Hindlimb muscle (tissue), 1 donor: ENCODE measurements at regions not wholly inside any gene's neighbourhood (a gene's known extent, or its start where the extent isn't known, plus 50 kb on each side); places are given as distances from the start of the nearest gene placed in this dataset.
"Not testable (repeated sequence)": the region's sequence is repeated elsewhere in the genome, so short reads cannot be mapped to it uniquely, and the experiment has no call there.

Experiments
- DNase-seq: peaks from one replicate; pipeline ENCODE4 v3.0.0-alpha.2; 2013

- DNase-seq = no peak
These were observed 161.7 kb downstream of the SPTSSA start for GRCh38 chr14:34300330-34300729.

GRCh38 chr14:34299360-34299759, 162.7 kb downstream of the SPTSSA start:
- no peak for DNase-seq

- DNase-seq = no peak
These were observed 164.1 kb downstream of the SPTSSA start for GRCh38 chr14:34297786-34298520.

GRCh38 chr14:34283590-34283989, 178.4 kb downstream of the SPTSSA start:
- no peak for DNase-seq

- no peak for DNase-seq
These were observed 184.8 kb downstream of the SPTSSA start for GRCh38 chr14:34277191-34277590.

GRCh38 chr14:34275530-34275929, 186.5 kb downstream of the SPTSSA start:
- no peak for DNase-seq

GRCh38 chr14:34275078-34275477, 187.0 kb downstream of the SPTSSA start:
- DNase-seq = no peak

GRCh38 chr14:34273716-34274115, 188.3 kb downstream of the SPTSSA start:
- DNase-seq = not testable (repeated sequence)

- no peak for DNase-seq
These were observed 191.7 kb downstream of the SPTSSA start for GRCh38 chr14:34270361-34270760.

GRCh38 chr14:34266344-34266743, 195.7 kb downstream of the SPTSSA start:
- no peak for DNase-seq

- no peak for DNase-seq
These were observed 199.7 kb downstream of the SPTSSA start for GRCh38 chr14:34262127-34262910.

- no peak for DNase-seq
These were observed 202.0 kb downstream of the SPTSSA start for GRCh38 chr14:34259996-34260395.

GRCh38 chr14:34258318-34258717, 203.7 kb downstream of the SPTSSA start:
- no peak for DNase-seq

GRCh38 chr14:34257505-34257904, 204.5 kb downstream of the SPTSSA start:
- DNase-seq = no peak

- DNase-seq = no peak
These were observed 205.8 kb downstream of the SPTSSA start for GRCh38 chr14:34256223-34256622.

GRCh38 chr14:34254571-34254970, 207.5 kb downstream of the SPTSSA start:
- no peak for DNase-seq

- no peak for DNase-seq
These were observed 208.0 kb downstream of the SPTSSA start for GRCh38 chr14:34254031-34254430.

GRCh38 chr14:34252227-34252626, 209.8 kb downstream of the SPTSSA start:
- no peak for DNase-seq

- no peak for DNase-seq
These were observed 210.4 kb downstream of the SPTSSA start for GRCh38 chr14:34251662-34252061.

GRCh38 chr14:34250959-34251358, 211.1 kb downstream of the SPTSSA start:
- no peak for DNase-seq

- DNase-seq = no peak
These were observed 214.4 kb downstream of the SPTSSA start for GRCh38 chr14:34247605-34248004.

GRCh38 chr14:34246206-34246605, 215.8 kb downstream of the SPTSSA start:
- DNase-seq = no peak

- DNase-seq = no peak
These were observed 218.6 kb downstream of the SPTSSA start for GRCh38 chr14:34243401-34243800.

GRCh38 chr14:34243001-34243400, 219.0 kb downstream of the SPTSSA start:
- DNase-seq = no peak
